Lower leg skin (tissue), 4 donors: ENCODE measurements at regions not wholly inside any gene's neighbourhood (a gene's known extent, or its start where the extent isn't known, plus 50 kb on each side); places are given as distances from the start of the nearest gene placed in this dataset.

Experiments
- DNase-seq, 2 donors: peaks; one replicate each; pipeline ENCODE4 v3.0.0-alpha.2; 2019; ENCODE audit warnings: low spot score in 2 of 2
- H3K4me3 ChIP-seq: fragments of 200-600 bp; sonication (generic); 2 replicates; pipeline ENCODE4 v1.5.1; 2017; ENCODE audit warnings: mild to moderate bottlenecking, low read depth; ENCODE audit not compliant: poor library complexity, severe bottlenecking
- CTCF ChIP-seq, 3 donors: fragments of 450-650 bp; IDR thresholded peaks; one replicate each; pipeline ENCODE4 v1.5.1; 2016; ENCODE audit warnings: antibody characterized with exemption in 3 of 3, mild to moderate bottlenecking in 3 of 3, moderate library complexity in 2 of 3
- POLR2A ChIP-seq, 2 donors: fragments of 450-650 bp; IDR thresholded peaks; one replicate each; pipeline ENCODE4 v1.6.1; 2016 to 2017; ENCODE audit warnings: antibody characterized with exemption in 2 of 2, mild to moderate bottlenecking in 1 of 2, moderate library complexity in 1 of 2
- WGBS, 2 donors: methylation state at CpG; one replicate each; pipeline ENCODE4 v1.1.5; 2018; 5-methylcytosine and 5-hydroxymethylcytosine counted together
- intact Hi-C: fragments of 100-400 bp; cut with DNase I; formaldehyde crosslinking; loops from one replicate; pipeline ENCODE4 v1.15.0; 2023; ENCODE audit warnings: low total_unique reads

GRCh38 chr3:162192340-162193029 lies 695.9 kb downstream of the OTOL1 start:
- intact Hi-C loops: no loop called here
- H3K4me3 ChIP-seq: no peak overlapping the region
- TF ChIP-seq CTCF (IDR thresholded peaks at IDR 0.05) (no peak), POLR2A (IDR thresholded peaks at IDR 0.05) (no peak)
- DNase-seq: no peak
- 60 to 64% methylated on average over 1 of the region's 1 CpG for WGBS, 2 donors

- no peak for DNase-seq
- no peak overlapping the region for H3K4me3 ChIP-seq
- TF ChIP-seq CTCF (IDR thresholded peaks at IDR 0.05) (no peak), POLR2A (IDR thresholded peaks at IDR 0.05) (no peak)
- 67 to 75% methylated on average over 4 of the region's 4 CpGs for WGBS, 2 donors
- intact Hi-C loops: no loop called here
Observed at GRCh38 chr3:162193148-162194095, 696.8 kb downstream of the OTOL1 start.

GRCh38 chr3:162195147-162195546 lies 698.5 kb downstream of the OTOL1 start:
- TF ChIP-seq POLR2A (IDR thresholded peaks at IDR 0.05) (no peak), CTCF (IDR thresholded peaks at IDR 0.05) (no peak)
- no peak for DNase-seq
- 66 to 75% methylated on average over 3 of the region's 3 CpGs for WGBS, 2 donors
- no peak overlapping the region for H3K4me3 ChIP-seq
- intact Hi-C loops: no loop called here

GRCh38 chr3:162196964-162197363 lies 700.4 kb downstream of the OTOL1 start:
- H3K4me3 ChIP-seq: no peak overlapping the region
- TF ChIP-seq POLR2A (IDR thresholded peaks at IDR 0.05): no peak
- no peak for TF ChIP-seq CTCF (IDR thresholded peaks at IDR 0.05)
- intact Hi-C loops: no loop called here
- 60 to 85% methylated on average over 2 of the region's 2 CpGs for WGBS, 2 donors
- DNase-seq: no peak

GRCh38 chr3:162200836-162201235 lies 704.2 kb downstream of the OTOL1 start:
- TF ChIP-seq CTCF (IDR thresholded peaks at IDR 0.05): no peak
- TF ChIP-seq POLR2A (IDR thresholded peaks at IDR 0.05): no peak
- intact Hi-C loops: no loop called here
- DNase-seq: no peak
- WGBS, 2 donors: 66 to 74% methylated on average over 7 of the region's 7 CpGs
- no peak overlapping the region for H3K4me3 ChIP-seq
